PC-9 (cell line): ENCODE measurements at regions not wholly inside any gene's neighbourhood (a gene's known extent, or its start where the extent isn't known, plus 50 kb on each side); places are given as distances from the start of the nearest gene placed in this dataset.

Experiments
- CTCF ChIP-seq: fragments of 200-600 bp; sonication (generic); conservative IDR thresholded peaks from 2 replicates; pipeline ENCODE4 v1.6.1; 2017; ENCODE audit warnings: mixed run types, antibody characterized with exemption, mild to moderate bottlenecking, moderate library complexity
- EZH2 ChIP-seq: fragments of 200-600 bp; sonication (generic); IDR thresholded peaks from 2 replicates; pipeline ENCODE4 v1.8.0; 2017; ENCODE audit warnings: antibody characterized with exemption, low read depth

GRCh38 chr5:12274236-12274635 is 370.0 kb upstream of the CTNND2 start:
- TF ChIP-seq CTCF (no peak), EZH2 (no peak)
